AG04449 (cell line): ENCODE measurements at regions not wholly inside any gene's neighbourhood (a gene's known extent, or its start where the extent isn't known, plus 50 kb on each side); places are given as distances from the start of the nearest gene placed in this dataset.

ENCODE experiments used
- CTCF ChIA-PET: fragments of 350-600 bp; formaldehyde crosslinking; extraction: SDS; loops from one replicate; lab custom pipeline; 2021; ENCODE audit warnings: antibody characterized with exemption; lab: Yijun Ruan, JAX
- POLR2A ChIA-PET: fragments of 400-600, 350-600 bp; formaldehyde crosslinking; extraction: SDS; loops from one replicate; lab custom pipeline; 2020; ENCODE audit warnings: antibody characterized with exemption, inconsistent platforms; lab: Yijun Ruan, JAX
- DNase-seq: peaks from one replicate; pipeline ENCODE4 v3.0.0-alpha.2; 2010; ENCODE audit warnings: low read depth, low spot score
- H3K4me3 ChIP-seq: 2 replicates; pipeline ENCODE4 v1.5.1; 2011; ENCODE audit warnings: low read depth, mild to moderate bottlenecking, control low read depth, low read length
- CTCF ChIP-seq: IDR thresholded peaks from one replicate; pipeline ENCODE4 v1.5.1; 2011; ENCODE audit warnings: mild to moderate bottlenecking, moderate library complexity, low read length, control low read depth, inconsistent platforms; ENCODE audit not compliant: insufficient read depth; ENCODE audit errors: missing control alignments

- no peak overlapping the region for H3K4me3 ChIP-seq
- ChIA-PET CTCF (interaction anchor here (1.1 to 3.6 kb wide), 4 partner anchors 9 to 71 kb away, joined by 3 to 13 read pairs (median 6); no protein-coding TSS in a partner anchor), POLR2A (interaction anchor here (0.6 kb wide), 1 partner anchor 158 kb away, joined by 3 read pairs; no protein-coding TSS in a partner anchor)
- no peak for TF ChIP-seq CTCF
- DNase-seq = no peak
These were observed 93.4 kb upstream of the CASZ1 start for GRCh38 chr1:10889650-10890353.

GRCh38 chr1:10890491-10891071, 94.1 kb upstream of the CASZ1 start:
- POLR2A ChIA-PET = no interaction called here
- no peak for DNase-seq
- CTCF ChIA-PET = interaction anchor here (1.7 to 3.6 kb wide), 3 partner anchors 8 to 70 kb away, joined by 6 to 13 read pairs (median 7); no protein-coding TSS in a partner anchor
- no peak overlapping the region for H3K4me3 ChIP-seq
- TF ChIP-seq CTCF = no peak

GRCh38 chr1:10891091-10891490, 94.6 kb upstream of the CASZ1 start:
- no peak for DNase-seq
- CTCF ChIA-PET = interaction anchor here (0.5 to 1.8 kb wide), 2 partner anchors 70 to 374 kb away, joined by 3 to 6 read pairs; no protein-coding TSS in a partner anchor
- no peak overlapping the region for H3K4me3 ChIP-seq
- POLR2A ChIA-PET = no interaction called here
- no peak for TF ChIP-seq CTCF

- POLR2A ChIA-PET = no interaction called here
These were observed 96.0 kb upstream of the CASZ1 start for GRCh38 chr1:10892138-10893065.

GRCh38 chr1:10895621-10896020, 99.2 kb upstream of the CASZ1 start:
- ChIA-PET POLR2A (no interaction called here), CTCF (interaction anchor here (1.1 kb wide), 1 partner anchor 14 kb away, joined by 3 read pairs; no protein-coding TSS in a partner anchor)

More at GRCh38 chr1:10892138-10893065, 96.0 kb upstream of the CASZ1 start:
- CTCF ChIA-PET = no interaction called here
- TF ChIP-seq CTCF = no peak
- no peak for DNase-seq
- H3K4me3 ChIP-seq = no peak overlapping the region

More at GRCh38 chr1:10895621-10896020, 99.2 kb upstream of the CASZ1 start:
- DNase-seq = no peak
- no peak overlapping the region for H3K4me3 ChIP-seq
- TF ChIP-seq CTCF = no peak
